Left forelimb (tissue), 1 donor: ENCODE measurements at regions not wholly inside any gene's neighbourhood (a gene's known extent, or its start where the extent isn't known, plus 50 kb on each side); places are given as distances from the start of the nearest gene placed in this dataset.

Experiments used
- DNase-seq: peaks from one replicate; pipeline ENCODE4 v3.0.0-alpha.2; 2018; ENCODE audit warnings: low spot score

- no peak for DNase-seq
Measured at GRCh38 chr2:116645155-116645554, 1169.3 kb upstream of the DDX18 start.

- DNase-seq: no peak
Measured at GRCh38 chr2:116668691-116669090, 1145.8 kb upstream of the DDX18 start.

- no peak for DNase-seq
Measured at GRCh38 chr2:116669782-116670181, 1144.7 kb upstream of the DDX18 start.

GRCh38 chr2:116674188-116674587, 1140.3 kb upstream of the DDX18 start:
- DNase-seq: no peak

GRCh38 chr2:116676776-116677175, 1137.7 kb upstream of the DDX18 start:
- DNase-seq: no peak

- DNase-seq: no peak
Measured at GRCh38 chr2:116680256-116680936, 1134.1 kb upstream of the DDX18 start.

- DNase-seq: no peak
Measured at GRCh38 chr2:116687371-116687770, 1127.1 kb upstream of the DDX18 start.

GRCh38 chr2:116692988-116693387, 1121.5 kb upstream of the DDX18 start:
- DNase-seq: no peak

GRCh38 chr2:116696223-116696622, 1118.3 kb upstream of the DDX18 start:
- no peak for DNase-seq

GRCh38 chr2:116696903-116697302, 1117.6 kb upstream of the DDX18 start:
- DNase-seq: no peak

- no peak for DNase-seq
Measured at GRCh38 chr2:116706396-116706795, 1108.1 kb upstream of the DDX18 start.

GRCh38 chr2:116716038-116716437, 1098.5 kb upstream of the DDX18 start:
- DNase-seq: no peak

- DNase-seq: no peak
Measured at GRCh38 chr2:116716444-116716843, 1098.0 kb upstream of the DDX18 start.

- no peak for DNase-seq
Measured at GRCh38 chr2:116717832-116718231, 1096.7 kb upstream of the DDX18 start.

- no peak for DNase-seq
Measured at GRCh38 chr2:116718451-116718850, 1096.0 kb upstream of the DDX18 start.

GRCh38 chr2:116719836-116720235, 1094.7 kb upstream of the DDX18 start:
- DNase-seq: no peak

- DNase-seq: no peak
Measured at GRCh38 chr2:116724550-116724949, 1089.9 kb upstream of the DDX18 start.

- DNase-seq: no peak
Measured at GRCh38 chr2:116732322-116732721, 1082.2 kb upstream of the DDX18 start.

GRCh38 chr2:116733699-116734098, 1080.8 kb upstream of the DDX18 start:
- no peak for DNase-seq

- DNase-seq: no peak
Measured at GRCh38 chr2:116737951-116738350, 1076.5 kb upstream of the DDX18 start.

GRCh38 chr2:116747103-116747502, 1067.4 kb upstream of the DDX18 start:
- no peak for DNase-seq

GRCh38 chr2:116749994-116750393, 1064.5 kb upstream of the DDX18 start:
- DNase-seq: no peak

- DNase-seq: no peak
Measured at GRCh38 chr2:116754381-116755101, 1060.0 kb upstream of the DDX18 start.

GRCh38 chr2:116761864-116762263, 1052.6 kb upstream of the DDX18 start:
- no peak for DNase-seq
